OCI-LY7 (cell line): ENCODE measurements at regions not wholly inside any gene's neighbourhood (a gene's known extent, or its start where the extent isn't known, plus 50 kb on each side); places are given as distances from the start of the nearest gene placed in this dataset.

Experiments
- CTCF ChIP-seq: fragments of 200-600 bp; sonication (generic); conservative IDR thresholded peaks from 2 replicates; pipeline ENCODE4 v1.5.1; 2014; ENCODE audit warnings: mild to moderate bottlenecking, antibody characterized with exemption, low read length, moderate library complexity, mixed read lengths
- EZH2phosphoT487 ChIP-seq: fragments of 200-600 bp; sonication (generic); IDR thresholded peaks from 2 replicates; pipeline ENCODE4 v1.6.1; 2018; ENCODE audit warnings: low read depth, borderline replicate concordance, mild to moderate bottlenecking, mixed run types, antibody characterized with exemption, low read length, moderate library complexity, mixed read lengths

DNA sequence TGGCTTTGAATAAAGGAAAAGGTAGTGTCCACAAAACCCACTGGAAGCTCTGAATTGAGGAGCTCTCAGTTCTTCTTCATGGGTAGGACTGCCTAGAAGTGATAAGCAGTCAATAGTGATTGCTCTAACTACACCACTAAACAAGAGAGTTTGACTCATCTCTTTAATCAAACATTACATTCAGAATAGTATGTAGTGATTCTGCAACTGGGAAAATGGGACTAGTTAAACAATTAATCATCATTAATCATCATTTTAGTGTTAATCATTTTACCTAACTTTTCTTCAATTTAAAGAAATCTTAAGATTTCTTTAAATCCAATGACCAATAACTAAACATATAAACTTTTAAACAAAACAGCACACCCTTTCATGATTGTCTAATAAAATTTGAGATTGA, 484.0 kb upstream of the FZD8 start:
- TF ChIP-seq CTCF (no peak), EZH2phosphoT487 (no peak)
